Vagina (tissue), 2 donors: ENCODE measurements at regions not wholly inside any gene's neighbourhood (a gene's known extent, or its start where the extent isn't known, plus 50 kb on each side); places are given as distances from the start of the nearest gene placed in this dataset.

Source experiments
- DNase-seq, 2 donors: peaks; one replicate each; pipeline ENCODE4 v3.0.0-alpha.2; 2017; ENCODE audit errors: extremely low spot score in 2 of 2
- H3K27ac ChIP-seq: fragments of 200-600 bp; sonication (generic); one replicate; pipeline ENCODE4 v1.5.1; 2019
- H3K27me3 ChIP-seq: fragments of 200-600 bp; sonication (generic); one replicate; pipeline ENCODE4 v1.5.1; 2019
- H3K36me3 ChIP-seq, 2 donors: fragments of 200-600 bp; sonication (generic); one replicate each; pipeline ENCODE4 v1.5.1; 2017 to 2019
- H3K4me1 ChIP-seq: fragments of 200-600 bp; sonication (generic); one replicate; pipeline ENCODE4 v1.5.1; 2019
- H3K4me3 ChIP-seq, 2 donors: fragments of 200-600 bp; sonication (generic); 1 replicate in 1 of 2; 2 replicates in 1 of 2; pipeline ENCODE4 v1.5.1; 2016 to 2019
- H3K9me3 ChIP-seq: fragments of 200-600 bp; sonication (generic); one replicate; pipeline ENCODE4 v1.5.1; 2019
- POLR2A ChIP-seq, 2 donors: fragments of 450-650 bp; IDR thresholded peaks; one replicate each; pipeline ENCODE4 v1.6.1; 2017; ENCODE audit warnings: antibody characterized with exemption in 2 of 2, mild to moderate bottlenecking in 2 of 2, moderate library complexity in 2 of 2
- POLR2AphosphoS5 ChIP-seq, 2 donors: sonication (generic); formaldehyde crosslinking; IDR thresholded peaks; one replicate each; pipeline ENCODE4 v1.9.0; 2017; ENCODE audit warnings: antibody characterized with exemption in 2 of 2, mild to moderate bottlenecking in 2 of 2, low read depth in 1 of 2; ENCODE audit not compliant: insufficient read depth in 1 of 2
- intact Hi-C: fragments of 100-400 bp; cut with DNase I; formaldehyde crosslinking; loops from one replicate; pipeline ENCODE4 v1.15.1; 2023
- TF ChIP-seq, protein P1 (sequence below), 3 experiments: fragments of 450-650 bp in 2 of 3; fragments of 200-600 bp in 1 of 3; sonication (generic) in 1 of 3; IDR thresholded peaks; one replicate each; pipeline ENCODE4 v1.5.1; 2017 to 2019; ENCODE audit warnings: antibody characterized with exemption in 3 of 3, mild to moderate bottlenecking in 2 of 3, moderate library complexity in 2 of 3

DNA sequence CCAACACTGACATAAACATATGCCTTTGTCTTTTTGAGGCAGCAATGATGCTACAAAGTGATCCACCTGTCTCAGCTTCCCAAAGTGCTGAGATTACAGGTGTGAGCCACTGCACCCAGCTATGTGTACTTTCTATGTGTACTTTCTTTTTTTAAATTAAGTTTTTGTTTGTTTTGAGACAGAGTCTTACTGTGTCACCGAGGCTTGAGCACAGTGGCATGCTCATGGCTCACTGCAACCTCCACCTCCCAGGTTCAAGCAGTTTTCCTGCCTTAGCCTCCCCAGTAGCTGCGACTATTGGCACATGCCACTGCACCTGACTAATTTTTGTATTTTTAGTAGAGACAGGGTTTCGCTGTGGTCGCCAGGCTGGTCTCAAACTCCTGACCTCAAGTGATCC, 172.5 kb upstream of the ALG10B start:
- no peak for DNase-seq
- Histone ChIP-seq H3K27me3 (no peaks in the 10 kb centered on the region), H3K27ac (no peak overlapping the region), H3K4me1 (no peaks in the 10 kb centered on the region), H3K9me3 (no peaks in the 10 kb centered on the region), H3K36me3 (no peaks in the 10 kb centered on the region), H3K4me3 (no peak overlapping the region)
- TF ChIP-seq, protein P1, sequence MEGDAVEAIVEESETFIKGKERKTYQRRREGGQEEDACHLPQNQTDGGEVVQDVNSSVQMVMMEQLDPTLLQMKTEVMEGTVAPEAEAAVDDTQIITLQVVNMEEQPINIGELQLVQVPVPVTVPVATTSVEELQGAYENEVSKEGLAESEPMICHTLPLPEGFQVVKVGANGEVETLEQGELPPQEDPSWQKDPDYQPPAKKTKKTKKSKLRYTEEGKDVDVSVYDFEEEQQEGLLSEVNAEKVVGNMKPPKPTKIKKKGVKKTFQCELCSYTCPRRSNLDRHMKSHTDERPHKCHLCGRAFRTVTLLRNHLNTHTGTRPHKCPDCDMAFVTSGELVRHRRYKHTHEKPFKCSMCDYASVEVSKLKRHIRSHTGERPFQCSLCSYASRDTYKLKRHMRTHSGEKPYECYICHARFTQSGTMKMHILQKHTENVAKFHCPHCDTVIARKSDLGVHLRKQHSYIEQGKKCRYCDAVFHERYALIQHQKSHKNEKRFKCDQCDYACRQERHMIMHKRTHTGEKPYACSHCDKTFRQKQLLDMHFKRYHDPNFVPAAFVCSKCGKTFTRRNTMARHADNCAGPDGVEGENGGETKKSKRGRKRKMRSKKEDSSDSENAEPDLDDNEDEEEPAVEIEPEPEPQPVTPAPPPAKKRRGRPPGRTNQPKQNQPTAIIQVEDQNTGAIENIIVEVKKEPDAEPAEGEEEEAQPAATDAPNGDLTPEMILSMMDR (IDR thresholded peaks at IDR 0.05) = no peak
- TF ChIP-seq POLR2AphosphoS5 (IDR thresholded peaks at IDR 0.05; ENCODE audit: insufficient read depth in 1 of 2, low read depth in 1 of 2) (no peak), POLR2A (IDR thresholded peaks at IDR 0.05) (no peak)
- intact Hi-C loops = no loop called here

- Histone ChIP-seq H3K9me3 (no peaks in the 10 kb centered on the region), H3K36me3 (no peaks in the 10 kb centered on the region), H3K4me1 (no peaks in the 10 kb centered on the region), H3K27ac (no peak overlapping the region), H3K4me3 (no peak overlapping the region), H3K27me3 (no peaks in the 10 kb centered on the region)
- TF ChIP-seq, protein P1 (IDR thresholded peaks at IDR 0.05) = no peak
- TF ChIP-seq POLR2AphosphoS5 (IDR thresholded peaks at IDR 0.05; ENCODE audit: insufficient read depth in 1 of 2, low read depth in 1 of 2) = no peak
- TF ChIP-seq POLR2A (IDR thresholded peaks at IDR 0.05) = no peak
- intact Hi-C loops = no loop called here
- DNase-seq = no peak
Measured at GRCh38 chr12:38144601-38145436, 171.8 kb upstream of the ALG10B start.

DNA sequence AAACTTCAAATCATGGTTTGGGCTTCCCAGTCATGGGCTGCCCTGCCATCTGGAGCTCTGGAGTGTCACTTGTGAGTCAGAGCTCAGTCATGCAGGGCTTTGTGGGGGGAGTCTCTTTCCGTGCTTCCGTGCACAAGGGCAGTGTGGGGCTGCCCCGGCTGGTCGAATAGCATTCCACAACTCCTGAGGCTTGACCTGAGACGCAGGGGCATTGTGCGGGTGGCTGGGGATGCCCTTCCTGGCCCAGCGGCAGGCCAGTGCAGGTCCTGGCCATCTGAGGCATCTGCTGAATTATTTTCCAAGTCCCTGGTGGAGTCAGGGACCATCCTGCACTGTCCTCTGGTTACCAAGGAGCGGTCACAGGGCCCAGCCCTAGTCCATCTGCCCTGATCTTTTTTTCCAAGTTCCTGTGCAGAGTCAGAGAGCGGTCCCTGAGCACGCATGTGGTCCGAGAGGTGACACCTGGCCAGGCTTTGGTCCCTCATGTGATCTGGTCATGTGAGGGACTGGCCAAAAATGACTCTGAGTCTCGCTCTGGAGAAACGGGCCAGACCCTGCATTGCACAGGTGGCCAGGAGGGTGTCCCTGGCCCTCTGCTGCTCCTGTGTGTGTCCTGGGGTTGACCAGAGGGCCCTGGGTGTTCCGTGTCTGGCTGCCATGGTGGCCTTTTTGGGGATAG, 167.0 kb upstream of the ALG10B start:
- no peaks in the 10 kb centered on the region for H3K9me3 ChIP-seq
- no peaks in the 10 kb centered on the region for H3K4me1 ChIP-seq
- no peak for DNase-seq
- H3K27ac ChIP-seq = no peak overlapping the region
- no peaks in the 10 kb centered on the region for H3K36me3 ChIP-seq
- no peak overlapping the region for H3K4me3 ChIP-seq
- intact Hi-C loops = no loop called here
- H3K27me3 ChIP-seq = no peaks in the 10 kb centered on the region
- TF ChIP-seq, protein P1 (IDR thresholded peaks at IDR 0.05) = no peak
- no peak for TF ChIP-seq POLR2AphosphoS5 (IDR thresholded peaks at IDR 0.05; ENCODE audit: insufficient read depth in 1 of 2, low read depth in 1 of 2)
- no peak for TF ChIP-seq POLR2A (IDR thresholded peaks at IDR 0.05)

- H3K36me3 ChIP-seq = no peaks in the 10 kb centered on the region
- DNase-seq = no peak
- intact Hi-C loops = no loop called here
Measured at GRCh38 chr12:38151991-38152700, 164.4 kb upstream of the ALG10B start.

More at GRCh38 chr12:38151991-38152700, 164.4 kb upstream of the ALG10B start:
- no peaks in the 10 kb centered on the region for H3K27me3 ChIP-seq
- no peak for TF ChIP-seq POLR2AphosphoS5 (IDR thresholded peaks at IDR 0.05; ENCODE audit: insufficient read depth in 1 of 2, low read depth in 1 of 2)
- TF ChIP-seq, protein P1 (IDR thresholded peaks at IDR 0.05) = no peak
- no peak for TF ChIP-seq POLR2A (IDR thresholded peaks at IDR 0.05)
- no peak overlapping the region for H3K4me3 ChIP-seq
- H3K9me3 ChIP-seq = no peaks in the 10 kb centered on the region
- H3K27ac ChIP-seq = no peak overlapping the region
- no peaks in the 10 kb centered on the region for H3K4me1 ChIP-seq
